ENCODE measurements at regions not wholly inside any gene's neighbourhood (a gene's known extent, or its start where the extent isn't known, plus 50 kb on each side); places are given as distances from the start of the nearest gene placed in this dataset.

DNA sequence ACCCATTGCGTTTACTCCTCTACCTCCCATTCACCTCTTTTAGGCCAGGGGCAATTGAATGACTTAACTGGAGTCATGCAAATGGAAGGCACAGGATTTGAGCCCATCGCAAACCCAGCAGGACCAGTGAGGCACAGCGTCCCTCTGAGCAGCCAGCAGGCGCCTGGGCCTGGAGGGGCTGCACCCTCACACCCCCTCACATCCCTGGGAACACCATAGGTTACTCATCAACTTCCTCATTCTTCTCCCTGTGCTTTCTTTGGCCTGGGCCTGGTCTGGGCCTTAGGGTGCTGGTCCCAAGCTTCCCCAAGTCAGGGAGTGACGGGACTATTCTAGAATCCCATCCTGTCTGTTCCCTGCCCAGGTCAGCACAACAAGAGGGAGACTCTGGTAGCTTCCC is 169.4 kb upstream of the EEPD1 start:
- TF ChIP-seq, protein P1, sequence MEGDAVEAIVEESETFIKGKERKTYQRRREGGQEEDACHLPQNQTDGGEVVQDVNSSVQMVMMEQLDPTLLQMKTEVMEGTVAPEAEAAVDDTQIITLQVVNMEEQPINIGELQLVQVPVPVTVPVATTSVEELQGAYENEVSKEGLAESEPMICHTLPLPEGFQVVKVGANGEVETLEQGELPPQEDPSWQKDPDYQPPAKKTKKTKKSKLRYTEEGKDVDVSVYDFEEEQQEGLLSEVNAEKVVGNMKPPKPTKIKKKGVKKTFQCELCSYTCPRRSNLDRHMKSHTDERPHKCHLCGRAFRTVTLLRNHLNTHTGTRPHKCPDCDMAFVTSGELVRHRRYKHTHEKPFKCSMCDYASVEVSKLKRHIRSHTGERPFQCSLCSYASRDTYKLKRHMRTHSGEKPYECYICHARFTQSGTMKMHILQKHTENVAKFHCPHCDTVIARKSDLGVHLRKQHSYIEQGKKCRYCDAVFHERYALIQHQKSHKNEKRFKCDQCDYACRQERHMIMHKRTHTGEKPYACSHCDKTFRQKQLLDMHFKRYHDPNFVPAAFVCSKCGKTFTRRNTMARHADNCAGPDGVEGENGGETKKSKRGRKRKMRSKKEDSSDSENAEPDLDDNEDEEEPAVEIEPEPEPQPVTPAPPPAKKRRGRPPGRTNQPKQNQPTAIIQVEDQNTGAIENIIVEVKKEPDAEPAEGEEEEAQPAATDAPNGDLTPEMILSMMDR (IDR thresholded peaks at IDR 0.05) = no peak
- no peak for TF ChIP-seq ZFX (IDR thresholded peaks at IDR 0.05; ENCODE audit: borderline replicate concordance)

Measured in 22Rv1 (cell line).